Ovary (tissue), 7 donors: ENCODE measurements at regions not wholly inside any gene's neighbourhood (a gene's known extent, or its start where the extent isn't known, plus 50 kb on each side); places are given as distances from the start of the nearest gene placed in this dataset.
A peak's percentile ranks its signal among the peaks of the same experiment; 100 is the strongest.

Experiments used
- DNase-seq, 5 donors: peaks; one replicate each; pipeline ENCODE4 v3.0.0-alpha.2; 2019 to 2020
- H3K27ac ChIP-seq, 2 donors: fragments of 200-600 bp; one replicate each; pipeline versions ENCODE4 v1.5.1 to v1.8.0; 2019 to 2022
- H3K27me3 ChIP-seq: fragments of 200-600 bp; one replicate; pipeline ENCODE4 v1.8.0; 2022
- H3K36me3 ChIP-seq: fragments of 200-600 bp; sonication (generic); one replicate; pipeline ENCODE4 v1.5.1; 2019
- H3K4me1 ChIP-seq: one replicate; pipeline ENCODE4 v1.8.1; 2013; ENCODE audit warnings: mild to moderate bottlenecking, moderate library complexity; ENCODE audit not compliant: insufficient read depth
- H3K4me3 ChIP-seq: fragments of 200-600 bp; sonication (generic); one replicate; pipeline ENCODE4 v1.5.1; 2017
- H3K9me3 ChIP-seq, 2 donors: fragments of 200-600 bp in 1 of 2; sonication (generic) in 1 of 2; one replicate each; pipeline versions ENCODE4 v1.5.1 to v1.8.1; 2013 to 2019; ENCODE audit warnings: mild to moderate bottlenecking in 1 of 2, moderate library complexity in 1 of 2
- EP300 ChIP-seq: sonication (generic); formaldehyde crosslinking; IDR thresholded peaks from one replicate; pipeline ENCODE4 v1.6.1; 2017; ENCODE audit warnings: antibody characterized with exemption
- POLR2A ChIP-seq: fragments of 450-650 bp; IDR thresholded peaks from one replicate; pipeline ENCODE4 v1.6.1; 2017; ENCODE audit warnings: antibody characterized with exemption, mild to moderate bottlenecking, moderate library complexity
- WGBS, 3 donors: extraction: QIAGEN DNeasy Blood & Tissue Kit in 1 of 3; methylation state at CpG; one replicate each; pipeline versions ENCODE4 v1.1.5 to v1.1.7; 2013 to 2017; 5-methylcytosine and 5-hydroxymethylcytosine counted together
- intact Hi-C, 4 donors: fragments of 100-400 bp; cut with DNase I; formaldehyde crosslinking; loops; one replicate each; pipeline versions ENCODE4 v1.11.0 to v1.15.1; 2022 to 2023
- TF ChIP-seq, protein P1 (sequence below), 3 donors: fragments of 450-650 bp in 2 of 3; fragments of 200-600 bp in 1 of 3; IDR thresholded peaks; one replicate each; pipeline versions ENCODE4 v1.5.1 to v1.8.0; 2016 to 2022; ENCODE audit warnings: antibody characterized with exemption in 3 of 3, mild to moderate bottlenecking in 1 of 3
- donor health status: DM: no; HTN: no; CAD: no; lungs with moderate emphysema.
- donor health status: DM: no; HTN: no; CAD: no.
- donor health status: Bipolar disorder and iron deficiency.
- donor health status: DM: no; HTN: no; CAD: no.
- donor health status: DM: yes; HTN: yes; CAD: no.

DNA sequence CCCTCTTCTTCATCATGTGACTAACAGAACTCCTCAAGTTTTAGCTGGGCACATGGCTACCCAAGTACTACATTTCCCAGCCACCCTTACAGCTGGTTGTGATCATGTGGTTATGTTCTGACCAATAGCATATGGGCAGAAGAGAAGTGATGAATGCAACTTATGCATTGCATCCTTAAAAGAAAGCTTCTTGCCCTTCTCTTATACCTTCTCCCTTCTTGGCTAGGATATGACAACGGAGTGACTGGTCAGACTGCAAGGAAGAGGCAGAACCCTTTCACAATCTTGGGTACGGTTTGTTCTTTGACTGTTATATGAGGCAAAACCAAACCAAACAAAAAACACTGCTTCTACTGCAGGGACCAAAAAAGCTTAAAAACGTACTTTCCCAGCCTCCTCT, 66.5 kb upstream of the MAX start:
- Histone ChIP-seq H3K27me3 (no peaks in the 10 kb centered on the region), H3K9me3 (no peaks in the 10 kb centered on the region), H3K4me3 (no peak overlapping the region), H3K36me3 (no peaks in the 10 kb centered on the region), H3K4me1 (peaks cover 2% of the 10 kb centered on the region), H3K27ac (no peak overlapping the region)
- DNase-seq: no peak
- 30 to 80% (median 64%) methylated on average over 3 of the region's 3 CpGs for WGBS, 3 donors
- intact Hi-C loops: loop anchor here (5.0 to 10.0 kb wide), 4 partner anchors 246 to 658 kb away; partner anchors contain the start of gene FUT8 (in 1 of the 4)
- no peak for TF ChIP-seq EP300
- TF ChIP-seq, protein P1, sequence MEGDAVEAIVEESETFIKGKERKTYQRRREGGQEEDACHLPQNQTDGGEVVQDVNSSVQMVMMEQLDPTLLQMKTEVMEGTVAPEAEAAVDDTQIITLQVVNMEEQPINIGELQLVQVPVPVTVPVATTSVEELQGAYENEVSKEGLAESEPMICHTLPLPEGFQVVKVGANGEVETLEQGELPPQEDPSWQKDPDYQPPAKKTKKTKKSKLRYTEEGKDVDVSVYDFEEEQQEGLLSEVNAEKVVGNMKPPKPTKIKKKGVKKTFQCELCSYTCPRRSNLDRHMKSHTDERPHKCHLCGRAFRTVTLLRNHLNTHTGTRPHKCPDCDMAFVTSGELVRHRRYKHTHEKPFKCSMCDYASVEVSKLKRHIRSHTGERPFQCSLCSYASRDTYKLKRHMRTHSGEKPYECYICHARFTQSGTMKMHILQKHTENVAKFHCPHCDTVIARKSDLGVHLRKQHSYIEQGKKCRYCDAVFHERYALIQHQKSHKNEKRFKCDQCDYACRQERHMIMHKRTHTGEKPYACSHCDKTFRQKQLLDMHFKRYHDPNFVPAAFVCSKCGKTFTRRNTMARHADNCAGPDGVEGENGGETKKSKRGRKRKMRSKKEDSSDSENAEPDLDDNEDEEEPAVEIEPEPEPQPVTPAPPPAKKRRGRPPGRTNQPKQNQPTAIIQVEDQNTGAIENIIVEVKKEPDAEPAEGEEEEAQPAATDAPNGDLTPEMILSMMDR (IDR thresholded peaks at IDR 0.05): no peak

DNA sequence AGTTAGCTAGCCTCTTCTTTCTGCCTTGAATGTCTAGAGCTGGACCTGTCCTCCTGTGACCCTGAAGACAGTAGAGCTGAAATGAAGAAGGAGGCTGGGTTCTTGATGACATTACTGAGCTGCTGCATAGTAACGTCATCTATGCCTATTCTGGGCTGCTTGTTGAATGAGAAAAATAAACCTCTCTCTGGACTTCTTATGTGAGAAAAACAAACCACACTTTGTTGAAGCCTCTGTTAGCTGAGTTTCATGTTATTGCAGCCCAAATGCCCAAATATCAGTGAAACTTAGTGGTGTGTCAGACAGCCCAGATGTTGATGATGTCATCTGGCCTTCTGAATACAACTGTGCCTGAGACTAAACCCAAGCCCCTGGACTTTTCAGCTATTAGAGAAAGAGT, 67.0 kb upstream of the MAX start:
- H3K9me3 ChIP-seq: no peaks in the 10 kb centered on the region
- peaks cover 5% of the 10 kb centered on the region for H3K4me1 ChIP-seq
- TF ChIP-seq, protein P1 (IDR thresholded peaks at IDR 0.05): no peak
- TF ChIP-seq EP300 (no peak), POLR2A (no peak)
- intact Hi-C loops: loop anchor here (5.0 to 10.0 kb wide), 4 partner anchors 245 to 658 kb away; partner anchors contain the start of gene FUT8 (in 1 of the 4)
- H3K36me3 ChIP-seq: no peaks in the 10 kb centered on the region
- H3K4me3 ChIP-seq: no peak overlapping the region
- no peaks in the 10 kb centered on the region for H3K27me3 ChIP-seq
- 63 to 77% (median 66%) methylated on average over 1 of the region's 1 CpG for WGBS, 3 donors
- DNase-seq: no peak
- no peak overlapping the region for H3K27ac ChIP-seq

DNA sequence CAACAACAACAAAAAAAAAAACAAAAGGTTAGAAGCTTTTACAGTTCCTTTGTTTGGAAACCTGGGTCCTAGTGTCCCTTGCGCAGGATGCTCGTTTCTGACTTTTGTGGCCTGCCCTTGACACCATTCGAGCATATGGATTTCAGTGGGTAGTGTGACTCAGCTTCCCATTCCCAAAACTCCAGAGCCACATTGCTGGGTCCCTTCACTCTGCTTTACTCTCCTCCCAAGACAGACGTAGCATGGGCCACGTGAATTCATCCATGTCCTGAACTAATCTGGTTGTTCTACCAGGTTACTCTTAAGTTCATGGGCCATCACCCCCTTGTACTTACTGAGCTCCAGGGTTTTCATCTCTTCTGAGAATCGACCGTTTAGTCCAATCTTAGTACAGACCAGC, 68.0 kb upstream of the MAX start:
- H3K36me3 ChIP-seq: no peaks in the 10 kb centered on the region
- H3K4me1 ChIP-seq: peaks cover 5% of the 10 kb centered on the region
- no peaks in the 10 kb centered on the region for H3K27me3 ChIP-seq
- no peaks in the 10 kb centered on the region for H3K9me3 ChIP-seq
- intact Hi-C loops: loop anchor here in 2 of 4 donors (2.0 to 5.0 kb wide), 2 partner anchors 34 to 242 kb away; partner anchors contain the start of gene FUT8 (in 1 of the 2)
- no peak for DNase-seq
- 45 to 49% (median 47%) methylated on average over 7 of the region's 7 CpGs for WGBS, 3 donors
- no peak overlapping the region for H3K4me3 ChIP-seq
- H3K27ac ChIP-seq: no peak overlapping the region
- TF ChIP-seq EP300 (no peak), POLR2A (no peak)
- TF ChIP-seq, protein P1 (IDR thresholded peaks at IDR 0.05): no peak

DNA sequence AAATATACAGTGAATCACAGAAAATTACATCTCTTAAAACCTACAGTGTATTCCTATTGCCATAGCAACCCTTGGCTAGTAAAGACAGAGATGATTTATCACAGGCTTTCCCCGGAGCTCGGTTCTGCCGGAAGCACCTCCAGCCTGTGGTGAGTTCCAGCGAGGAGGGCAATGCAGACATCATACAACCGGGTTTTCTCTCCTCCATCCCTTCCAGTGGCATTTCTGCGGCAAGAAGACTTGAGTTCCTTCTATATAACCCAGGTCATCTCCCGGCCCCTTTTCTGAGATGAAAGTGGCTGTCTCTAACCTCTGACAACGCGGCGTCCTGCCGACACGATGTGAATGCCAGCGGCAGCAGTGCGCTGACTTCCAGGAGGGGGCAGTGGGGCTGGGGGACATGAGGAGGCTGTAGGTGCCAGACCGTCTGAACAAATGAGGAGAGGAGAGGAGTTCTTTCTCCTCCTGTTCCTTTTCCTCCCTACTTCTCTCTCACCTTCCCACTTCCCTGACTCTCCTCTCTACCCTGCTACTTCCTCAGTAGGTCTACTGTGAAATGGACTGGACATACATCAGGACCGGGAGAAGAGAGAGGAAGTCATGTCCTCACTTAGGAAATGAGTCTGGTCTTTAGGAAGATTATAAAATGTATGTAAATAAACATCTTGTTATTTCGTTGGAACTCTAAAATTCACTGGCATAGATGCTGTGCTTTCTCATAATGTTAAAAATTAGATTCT, 68.6 kb upstream of the MAX start:
- Histone ChIP-seq H3K36me3 (no peaks in the 10 kb centered on the region), H3K9me3 (no peaks in the 10 kb centered on the region), H3K4me3 (no peak overlapping the region), H3K27me3 (no peaks in the 10 kb centered on the region), H3K27ac (no peak overlapping the region), H3K4me1 (peaks cover 5% of the 10 kb centered on the region)
- DNase-seq: peak in 3 of 5 donors; percentile 13 to 47 (median 29)
- TF ChIP-seq, protein P1 (IDR thresholded peaks at IDR 0.05): no peak
- no peak for TF ChIP-seq EP300
- TF ChIP-seq POLR2A: no peak
- intact Hi-C loops: loop anchor here in 2 of 4 donors (2.0 to 5.0 kb wide), 2 partner anchors 34 to 241 kb away; partner anchors contain the start of gene FUT8 (in 1 of the 2)
- WGBS, 3 donors: 3 to 5% (median 3%) methylated on average over 17 of the region's 17 CpGs
